ENCODE measurements at regions not wholly inside any gene's neighbourhood (a gene's known extent, or its start where the extent isn't known, plus 50 kb on each side); places are given as distances from the start of the nearest gene placed in this dataset.

- H3K4me3 Mint-ChIP-seq = no peak overlapping the region
- DNase-seq (ENCODE audit: low spot score in 2 of 2) (no peak), ATAC-seq (ENCODE audit: low read depth) (no peak)
- H3K36me3 Mint-ChIP-seq = no peaks in the 10 kb centered on the region
- H3K27me3 Mint-ChIP-seq = no peaks in the 10 kb centered on the region
- peaks cover 45% of the 10 kb centered on the region for H3K4me1 Mint-ChIP-seq
- H3K9me3 Mint-ChIP-seq = peaks cover 4% of the 10 kb centered on the region
- H3K27ac Mint-ChIP-seq = no peak overlapping the region
These were observed 304.3 kb upstream of the MGAT5 start for GRCh38 chr2:133949595-133949994.

- Mint-ChIP-seq H3K9me3 (peaks cover 4% of the 10 kb centered on the region), H3K36me3 (no peaks in the 10 kb centered on the region), H3K27me3 (no peaks in the 10 kb centered on the region), H3K4me1 (peaks cover 49% of the 10 kb centered on the region), H3K4me3 (peak overlapping the region; percentile 2), H3K27ac (peak overlapping the region; percentile 86)
- DNase-seq (ENCODE audit: low spot score in 2 of 2) = no peak
- no peak for ATAC-seq (ENCODE audit: low read depth)
These were observed 302.7 kb upstream of the MGAT5 start for GRCh38 chr2:133951209-133951608.

- DNase-seq (ENCODE audit: low spot score in 2 of 2) (no peak), ATAC-seq (ENCODE audit: low read depth) (peak; percentile 21)
- H3K9me3 Mint-ChIP-seq = peaks cover 4% of the 10 kb centered on the region
- H3K4me3 Mint-ChIP-seq = peak overlapping the region; percentile 22
- H3K27ac Mint-ChIP-seq = peak overlapping the region; percentile 86
- no peaks in the 10 kb centered on the region for H3K27me3 Mint-ChIP-seq
- H3K36me3 Mint-ChIP-seq = no peaks in the 10 kb centered on the region
- H3K4me1 Mint-ChIP-seq = peaks cover 54% of the 10 kb centered on the region
These were observed 301.5 kb upstream of the MGAT5 start for GRCh38 chr2:133952420-133952819.

- H3K9me3 Mint-ChIP-seq = peaks cover 4% of the 10 kb centered on the region
- DNase-seq (ENCODE audit: low spot score in 2 of 2) = no peak
- peaks cover 54% of the 10 kb centered on the region for H3K4me1 Mint-ChIP-seq
- peak overlapping the region; percentile 86 for H3K27ac Mint-ChIP-seq
- ATAC-seq (ENCODE audit: low read depth) = peak; percentile 54
- H3K36me3 Mint-ChIP-seq = no peaks in the 10 kb centered on the region
- peak overlapping the region; percentile 22 for H3K4me3 Mint-ChIP-seq
- H3K27me3 Mint-ChIP-seq = no peaks in the 10 kb centered on the region
These were observed 301.0 kb upstream of the MGAT5 start for GRCh38 chr2:133952896-133953295.

GRCh38 chr2:133953524-133953923 is 300.3 kb upstream of the MGAT5 start:
- Mint-ChIP-seq H3K36me3 (no peaks in the 10 kb centered on the region), H3K9me3 (peaks cover 4% of the 10 kb centered on the region), H3K4me3 (peak overlapping the region; percentile 45), H3K4me1 (peaks cover 54% of the 10 kb centered on the region), H3K27me3 (no peaks in the 10 kb centered on the region), H3K27ac (peak overlapping the region; percentile 10)
- DNase-seq (ENCODE audit: low spot score in 2 of 2) = peak; percentile 27 to 53
- ATAC-seq (ENCODE audit: low read depth) = peak; percentile 90

GRCh38 chr2:133954636-133955035 is 299.2 kb upstream of the MGAT5 start:
- H3K27ac Mint-ChIP-seq = peak overlapping the region; percentile 24
- peaks cover 4% of the 10 kb centered on the region for H3K9me3 Mint-ChIP-seq
- H3K27me3 Mint-ChIP-seq = no peaks in the 10 kb centered on the region

GRCh38 chr2:133955169-133955568 is 298.7 kb upstream of the MGAT5 start:
- ATAC-seq (ENCODE audit: low read depth) (no peak), DNase-seq (ENCODE audit: low spot score in 2 of 2) (no peak)
- Mint-ChIP-seq H3K4me3 (no peak overlapping the region), H3K9me3 (peaks cover 4% of the 10 kb centered on the region), H3K4me1 (peaks cover 51% of the 10 kb centered on the region), H3K27me3 (no peaks in the 10 kb centered on the region), H3K36me3 (no peaks in the 10 kb centered on the region), H3K27ac (peak overlapping the region; percentile 24)

More at GRCh38 chr2:133954636-133955035, 299.2 kb upstream of the MGAT5 start:
- Mint-ChIP-seq H3K4me1 (peaks cover 56% of the 10 kb centered on the region), H3K36me3 (no peaks in the 10 kb centered on the region), H3K4me3 (no peak overlapping the region)
- no peak for ATAC-seq (ENCODE audit: low read depth)
- no peak for DNase-seq (ENCODE audit: low spot score in 2 of 2)

- H3K9me3 Mint-ChIP-seq = peaks cover 1% of the 10 kb centered on the region
- peaks cover 39% of the 10 kb centered on the region for H3K4me1 Mint-ChIP-seq
- no peak overlapping the region for H3K4me3 Mint-ChIP-seq
- H3K36me3 Mint-ChIP-seq = no peaks in the 10 kb centered on the region
- DNase-seq (ENCODE audit: low spot score in 2 of 2) (no peak), ATAC-seq (ENCODE audit: low read depth) (no peak)
- no peaks in the 10 kb centered on the region for H3K27me3 Mint-ChIP-seq
- H3K27ac Mint-ChIP-seq = peak overlapping the region; percentile 42
These were observed 297.4 kb upstream of the MGAT5 start for GRCh38 chr2:133956434-133956935.

GRCh38 chr2:133957724-133958480 is 296.0 kb upstream of the MGAT5 start:
- H3K4me1 Mint-ChIP-seq = peaks cover 25% of the 10 kb centered on the region

GRCh38 chr2:133959066-133959465 is 294.8 kb upstream of the MGAT5 start:
- ATAC-seq (ENCODE audit: low read depth) (no peak), DNase-seq (ENCODE audit: low spot score in 2 of 2) (no peak)
- H3K9me3 Mint-ChIP-seq = no peaks in the 10 kb centered on the region
- no peak overlapping the region for H3K27ac Mint-ChIP-seq
- H3K4me3 Mint-ChIP-seq = no peak overlapping the region
- H3K4me1 Mint-ChIP-seq = peaks cover 18% of the 10 kb centered on the region
- H3K27me3 Mint-ChIP-seq = peaks cover 5% of the 10 kb centered on the region
- H3K36me3 Mint-ChIP-seq = no peaks in the 10 kb centered on the region

More at GRCh38 chr2:133957724-133958480, 296.0 kb upstream of the MGAT5 start:
- no peak overlapping the region for H3K27ac Mint-ChIP-seq
- no peaks in the 10 kb centered on the region for H3K9me3 Mint-ChIP-seq
- ATAC-seq (ENCODE audit: low read depth) (no peak), DNase-seq (ENCODE audit: low spot score in 2 of 2) (no peak)
- H3K4me3 Mint-ChIP-seq = no peak overlapping the region
- no peaks in the 10 kb centered on the region for H3K36me3 Mint-ChIP-seq
- peaks cover 2% of the 10 kb centered on the region for H3K27me3 Mint-ChIP-seq

GRCh38 chr2:133966720-133967304 is 287.1 kb upstream of the MGAT5 start:
- H3K27ac Mint-ChIP-seq = no peak overlapping the region
- no peak overlapping the region for H3K4me3 Mint-ChIP-seq
- H3K36me3 Mint-ChIP-seq = no peaks in the 10 kb centered on the region
- no peak for ATAC-seq (ENCODE audit: low read depth)
- H3K9me3 Mint-ChIP-seq = no peaks in the 10 kb centered on the region
- peaks cover 5% of the 10 kb centered on the region for H3K27me3 Mint-ChIP-seq
- no peak for DNase-seq (ENCODE audit: low spot score in 2 of 2)
- H3K4me1 Mint-ChIP-seq = peaks cover 18% of the 10 kb centered on the region

GRCh38 chr2:133967326-133967725 is 286.5 kb upstream of the MGAT5 start:
- no peaks in the 10 kb centered on the region for H3K9me3 Mint-ChIP-seq
- no peak for DNase-seq (ENCODE audit: low spot score in 2 of 2)
- H3K4me1 Mint-ChIP-seq = peaks cover 19% of the 10 kb centered on the region
- peaks cover 5% of the 10 kb centered on the region for H3K27me3 Mint-ChIP-seq
- no peaks in the 10 kb centered on the region for H3K36me3 Mint-ChIP-seq
- no peak overlapping the region for H3K4me3 Mint-ChIP-seq
- H3K27ac Mint-ChIP-seq = no peak overlapping the region
- no peak for ATAC-seq (ENCODE audit: low read depth)

GRCh38 chr2:133968446-133968845 is 285.4 kb upstream of the MGAT5 start:
- Mint-ChIP-seq H3K4me3 (no peak overlapping the region), H3K9me3 (no peaks in the 10 kb centered on the region), H3K27ac (no peak overlapping the region), H3K27me3 (peaks cover 2% of the 10 kb centered on the region), H3K36me3 (no peaks in the 10 kb centered on the region), H3K4me1 (peaks cover 19% of the 10 kb centered on the region)
- ATAC-seq (ENCODE audit: low read depth) (peak; percentile 78), DNase-seq (ENCODE audit: low spot score in 2 of 2) (no peak)

- H3K27me3 Mint-ChIP-seq = no peaks in the 10 kb centered on the region
- ATAC-seq (ENCODE audit: low read depth) (no peak), DNase-seq (ENCODE audit: low spot score in 2 of 2) (no peak)
- H3K9me3 Mint-ChIP-seq = no peaks in the 10 kb centered on the region
- H3K4me3 Mint-ChIP-seq = no peak overlapping the region
- H3K27ac Mint-ChIP-seq = no peak overlapping the region
- H3K36me3 Mint-ChIP-seq = no peaks in the 10 kb centered on the region
- peaks cover 19% of the 10 kb centered on the region for H3K4me1 Mint-ChIP-seq
These were observed 283.2 kb upstream of the MGAT5 start for GRCh38 chr2:133970641-133971040.
